Suppressor macrophage treated with lipopolysaccharide for 4 hours (primary cell): ENCODE measurements at regions not wholly inside any gene's neighbourhood (a gene's known extent, or its start where the extent isn't known, plus 50 kb on each side); places are given as distances from the start of the nearest gene placed in this dataset.
"Not testable (repeated sequence)": the region's sequence is repeated elsewhere in the genome, so short reads cannot be mapped to it uniquely, and the experiment has no call there.

Experiments used
- DNase-seq: peaks from one replicate; pipeline ENCODE4 v3.0.0-alpha.2; 2020

DNA sequence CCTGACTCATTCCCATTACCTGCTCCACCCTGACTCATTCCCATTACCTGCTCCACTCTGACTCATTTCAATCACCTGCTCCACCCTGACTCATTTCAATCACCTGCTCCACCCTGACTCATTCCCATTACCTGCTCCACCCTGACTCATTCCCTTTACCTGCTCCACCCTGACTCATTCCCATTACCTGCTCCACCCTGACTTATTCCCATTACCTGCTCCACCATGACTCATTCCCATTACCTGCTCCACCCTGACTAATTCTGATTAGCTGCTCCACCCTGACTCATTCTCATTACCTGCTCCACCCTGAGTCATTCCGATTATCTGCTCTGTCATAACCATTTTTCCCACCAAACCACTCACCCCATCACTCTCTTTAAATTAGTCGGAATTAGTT lies 901.2 kb upstream of the NEGR1 start:
- not testable (repeated sequence) for DNase-seq

- no peak for DNase-seq
Observed at GRCh38 chr1:73181190-73181540, 898.8 kb upstream of the NEGR1 start.

- DNase-seq, result no peak
Observed at GRCh38 chr1:73180397-73181189, 898.3 kb upstream of the NEGR1 start.

DNA sequence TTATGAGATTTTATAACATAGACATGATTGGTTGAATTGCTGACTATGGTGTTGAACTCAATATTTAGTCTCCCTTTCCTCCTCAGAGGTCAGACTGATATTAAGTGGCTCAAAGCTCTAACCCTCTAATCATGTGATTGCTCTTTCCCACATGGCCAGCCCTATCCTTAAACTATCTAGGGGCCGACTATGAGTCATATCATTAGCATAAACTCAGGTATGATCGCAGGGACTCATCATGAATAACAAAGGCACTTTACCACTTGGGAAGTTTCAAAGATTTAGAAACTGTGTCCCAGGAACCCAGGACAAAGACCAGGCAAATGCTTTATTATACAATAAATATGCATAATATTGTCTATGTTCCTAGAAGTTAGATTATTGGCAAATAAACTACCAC lies 894.6 kb upstream of the NEGR1 start:
- no peak for DNase-seq

GRCh38 chr1:73167009-73167657 lies 884.8 kb upstream of the NEGR1 start:
- DNase-seq, result no peak

DNA sequence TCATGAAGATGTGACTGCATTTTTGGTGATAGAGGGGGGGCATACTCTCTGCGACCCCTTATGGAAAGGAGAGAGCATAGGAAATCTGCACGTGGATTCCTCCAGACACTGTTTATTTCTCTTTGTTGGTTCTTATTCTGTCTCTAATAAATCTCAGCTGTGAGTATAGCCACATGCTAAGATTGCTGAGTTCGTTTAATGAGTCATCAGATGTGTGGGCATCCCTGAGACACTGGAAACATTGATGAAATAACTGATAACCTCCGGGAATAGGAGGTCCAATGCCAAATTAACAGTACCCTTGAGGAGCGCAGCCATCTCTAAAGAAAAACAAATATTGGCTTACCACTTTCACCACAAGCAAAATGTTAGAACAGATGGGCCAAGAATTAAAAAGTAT lies 880.2 kb upstream of the NEGR1 start:
- no peak for DNase-seq

DNA sequence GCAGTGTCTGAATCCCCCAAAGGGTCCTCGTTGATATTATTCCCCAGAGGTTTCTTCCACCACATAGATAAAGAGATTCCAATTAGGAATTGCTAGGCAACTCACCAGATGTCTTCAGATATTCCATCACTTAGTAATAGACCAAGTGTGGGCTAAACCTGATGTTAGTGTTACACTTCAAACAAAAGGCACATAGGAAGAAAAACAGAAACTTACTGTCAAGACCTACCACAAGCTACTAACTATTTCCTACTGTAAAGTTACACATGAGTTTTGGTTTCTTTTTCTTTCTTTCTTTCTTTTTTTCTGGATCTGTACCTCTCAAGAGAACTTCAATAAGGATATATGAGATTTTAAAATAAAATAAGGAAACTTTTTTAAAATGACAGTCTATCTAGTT lies 879.1 kb upstream of the NEGR1 start:
- no peak for DNase-seq

- no peak for DNase-seq
Observed at GRCh38 chr1:73160759-73161158, 878.4 kb upstream of the NEGR1 start.

DNA sequence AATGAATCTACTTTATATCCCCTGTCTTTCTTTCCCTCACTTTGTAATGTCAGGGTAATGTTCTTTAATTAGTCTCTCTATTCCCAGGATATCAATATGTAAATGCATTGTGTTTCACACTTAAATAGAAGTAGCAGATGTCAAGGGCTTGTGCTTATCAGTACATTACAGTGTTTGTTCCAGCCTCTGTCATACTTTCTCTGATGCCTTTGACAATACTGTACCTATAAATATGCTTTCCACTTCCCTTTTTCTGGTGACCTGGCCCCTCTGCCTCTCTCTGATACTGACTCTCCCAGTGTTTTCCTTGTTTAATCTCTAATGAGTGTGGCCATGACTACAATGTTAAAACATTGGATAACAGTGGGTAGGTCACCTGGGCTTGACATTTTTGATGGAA lies 862.0 kb upstream of the NEGR1 start:
- DNase-seq, result no peak

GRCh38 chr1:73136975-73137374 lies 854.6 kb upstream of the NEGR1 start:
- DNase-seq, result no peak

GRCh38 chr1:73106931-73107330 lies 824.6 kb upstream of the NEGR1 start:
- no peak for DNase-seq

GRCh38 chr1:73105755-73106154 lies 823.4 kb upstream of the NEGR1 start:
- DNase-seq, result no peak

DNA sequence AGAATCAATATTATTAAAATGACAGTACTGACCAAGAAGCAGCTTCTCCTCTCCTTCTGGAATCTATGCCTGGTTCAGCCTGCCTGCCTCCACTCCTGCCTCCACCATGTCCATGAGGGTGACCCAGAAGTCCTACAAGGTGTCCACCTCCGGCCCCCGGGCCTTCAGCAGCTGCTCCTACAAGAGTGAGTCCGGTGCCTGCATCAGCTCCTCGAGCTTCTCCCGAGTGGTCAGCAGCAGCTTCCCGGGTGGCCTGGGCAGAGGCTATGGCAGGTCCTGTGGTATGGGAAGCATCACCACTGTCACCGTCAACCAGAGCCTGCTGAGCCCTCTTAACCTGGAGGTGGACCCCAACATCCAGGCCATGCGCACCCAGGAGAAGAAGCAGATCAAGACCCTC lies 822.4 kb upstream of the NEGR1 start:
- DNase-seq, result no peak

- DNase-seq, result no peak
Observed at GRCh38 chr1:73100216-73100615, 817.9 kb upstream of the NEGR1 start.

- no peak for DNase-seq
Observed at GRCh38 chr1:73097917-73098316, 815.6 kb upstream of the NEGR1 start.

GRCh38 chr1:73096841-73097240 lies 814.5 kb upstream of the NEGR1 start:
- no peak for DNase-seq

DNA sequence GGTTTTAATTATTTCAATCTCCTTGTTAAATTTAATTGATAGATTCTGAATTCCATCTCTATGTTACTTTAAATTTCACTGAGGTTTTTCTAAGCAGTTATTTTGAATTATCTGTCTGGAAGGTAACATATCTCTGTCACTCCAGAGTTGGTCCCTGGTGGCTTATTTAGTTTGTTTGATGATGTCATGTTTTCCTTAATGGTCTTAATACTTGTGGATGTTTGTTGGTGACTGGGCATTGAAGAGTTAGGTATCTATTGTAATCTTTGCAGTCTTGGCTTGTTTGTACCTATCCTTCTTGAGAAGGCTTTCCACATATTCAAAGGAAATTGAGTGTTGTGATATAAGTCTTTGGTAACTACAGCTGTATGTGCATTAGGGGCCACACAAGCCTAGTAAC lies 810.0 kb upstream of the NEGR1 start:
- no peak for DNase-seq

- no peak for DNase-seq
Observed at GRCh38 chr1:73066866-73067265, 784.5 kb upstream of the NEGR1 start.

DNA sequence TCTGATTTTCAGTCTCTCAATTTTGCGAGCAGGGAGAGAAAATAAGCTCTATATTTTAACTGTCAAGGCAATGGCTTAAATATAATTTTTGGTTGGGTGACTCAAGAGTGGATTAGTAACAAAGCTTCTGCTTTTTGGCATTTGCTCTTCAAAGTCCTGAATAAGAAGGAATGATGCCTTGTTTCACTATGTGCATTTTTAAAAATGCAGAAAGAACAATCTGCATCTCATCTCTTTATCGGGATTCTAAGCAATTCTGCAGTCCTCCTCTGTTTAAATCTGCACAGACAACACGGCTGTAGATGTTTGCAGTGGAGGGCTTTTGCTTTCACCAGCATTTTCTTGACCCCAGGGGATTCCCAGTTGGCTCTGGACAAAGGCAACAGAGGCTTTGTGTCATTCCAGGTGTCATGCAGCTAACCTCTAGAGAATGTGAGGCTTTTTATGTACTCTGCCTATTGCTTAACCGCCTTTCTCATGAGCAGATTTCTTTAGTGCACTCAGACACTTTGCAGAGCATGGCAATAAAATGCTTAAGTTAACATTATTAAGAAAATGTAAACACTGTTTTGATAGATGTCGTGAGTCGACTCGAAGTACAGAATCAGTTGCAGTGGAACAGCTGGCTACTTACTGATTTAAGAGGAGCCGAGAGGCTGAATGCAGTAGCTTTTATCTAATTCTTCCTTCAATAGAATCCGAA lies 783.2 kb upstream of the NEGR1 start:
- DNase-seq, result no peak

DNA sequence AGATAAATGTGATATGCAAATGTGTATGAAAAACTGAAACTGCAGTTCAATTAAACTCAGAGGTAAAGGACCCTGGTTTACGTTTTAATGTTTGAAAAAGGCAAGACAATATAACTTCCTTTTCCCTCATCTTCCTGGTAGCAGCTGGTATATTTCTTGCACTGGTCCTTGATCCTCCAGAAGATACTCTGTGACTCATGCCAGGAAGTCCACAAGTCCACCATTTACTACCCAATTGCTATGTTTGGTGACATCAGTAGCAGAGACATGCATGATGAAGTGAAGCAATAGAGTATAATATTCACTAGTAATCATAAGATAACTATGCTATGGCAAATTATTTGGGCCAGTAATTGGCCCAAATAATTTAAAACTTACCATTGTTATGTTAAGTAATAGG lies 774.5 kb upstream of the NEGR1 start:
- no peak for DNase-seq

GRCh38 chr1:73044241-73045036 lies 762.1 kb upstream of the NEGR1 start:
- no peak for DNase-seq

- no peak for DNase-seq
Observed at GRCh38 chr1:73042403-73042802, 760.1 kb upstream of the NEGR1 start.

DNA sequence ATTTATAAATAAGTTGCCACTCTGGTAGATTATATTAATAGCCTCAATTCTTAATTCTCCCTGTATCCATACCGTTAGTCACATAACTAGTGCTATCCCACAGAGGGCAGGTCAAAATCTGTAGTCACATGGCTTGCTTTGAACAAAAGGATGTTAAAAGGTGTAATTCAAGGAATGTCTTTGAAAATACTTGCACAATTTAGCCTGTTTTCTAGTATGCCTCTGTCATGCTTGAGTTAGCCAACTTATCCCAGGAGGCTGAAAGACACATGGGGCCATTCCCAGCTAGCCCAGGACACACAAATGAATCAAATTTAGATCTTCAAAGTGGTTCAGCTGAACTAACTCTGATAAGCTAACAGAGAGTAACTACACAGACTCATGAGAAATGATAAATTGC lies 758.5 kb upstream of the NEGR1 start:
- DNase-seq, result no peak
